KG1 (cell line): ENCODE measurements at regions not wholly inside any gene's neighbourhood (a gene's known extent, or its start where the extent isn't known, plus 50 kb on each side); places are given as distances from the start of the nearest gene placed in this dataset.
A peak's percentile ranks its signal among the peaks of the same experiment; 100 is the strongest.

Experiments used
- DNase-seq: peaks from one replicate; lab custom pipeline; 2025; lab: John Stamatoyannopoulos, UW

GRCh38 chr10:60466267-60467201 is 76.9 kb upstream of the ANK3 start:
- DNase-seq = no peak

GRCh38 chr10:60465801-60466200 is 76.1 kb upstream of the ANK3 start:
- DNase-seq = no peak

- no peak for DNase-seq
Observed at GRCh38 chr10:60464659-60465058, 75.0 kb upstream of the ANK3 start.

- DNase-seq = no peak
Observed at GRCh38 chr10:60463746-60464145, 74.1 kb upstream of the ANK3 start.

- DNase-seq = no peak
Observed at GRCh38 chr10:60461688-60462087, 72.0 kb upstream of the ANK3 start.

GRCh38 chr10:60459701-60460457 is 70.2 kb upstream of the ANK3 start:
- no peak for DNase-seq

- DNase-seq = no peak
Observed at GRCh38 chr10:60456053-60456452, 66.4 kb upstream of the ANK3 start.

GRCh38 chr10:60454336-60454735 is 64.7 kb upstream of the ANK3 start:
- DNase-seq = no peak

- no peak for DNase-seq
Observed at GRCh38 chr10:60453036-60453435, 63.4 kb upstream of the ANK3 start.

- DNase-seq = no peak
Observed at GRCh38 chr10:60450291-60450690, 60.6 kb upstream of the ANK3 start.

GRCh38 chr10:60448246-60448645 is 58.6 kb upstream of the ANK3 start:
- no peak for DNase-seq

- DNase-seq = peak; percentile 41
Observed at GRCh38 chr10:60446851-60447250, 57.2 kb upstream of the ANK3 start.

GRCh38 chr10:60446070-60446833 is 56.6 kb upstream of the ANK3 start:
- DNase-seq = no peak

GRCh38 chr10:60444494-60445064 is 54.9 kb upstream of the ANK3 start:
- no peak for DNase-seq

- no peak for DNase-seq
Observed at GRCh38 chr10:60443346-60443745, 53.7 kb upstream of the ANK3 start.

- DNase-seq = no peak
Observed at GRCh38 chr10:60441515-60441914, 51.8 kb upstream of the ANK3 start.

- no peak for DNase-seq
Observed at GRCh38 chr10:60439641-60440040, 50.0 kb upstream of the ANK3 start.
